ENCODE measurements at regions not wholly inside any gene's neighbourhood (a gene's known extent, or its start where the extent isn't known, plus 50 kb on each side); places are given as distances from the start of the nearest gene placed in this dataset.

GRCh38 chr1:68984289-68984688 is 487.4 kb upstream of the DEPDC1 start:
- ChIA-PET POLR2A (no interaction called here), CTCF (no interaction called here)
- DNase-seq (ENCODE audit: extremely low spot score) = no peak
- TF ChIP-seq ARNT (IDR thresholded peaks at IDR 0.05) = no peak
- no peak for TF ChIP-seq FOXM1 (IDR thresholded peaks at IDR 0.05; ENCODE audit: borderline replicate concordance)
- TF ChIP-seq LEF1 (IDR thresholded peaks at IDR 0.05; ENCODE audit: borderline replicate concordance) = no peak
- TF ChIP-seq ZNF384 (IDR thresholded peaks at IDR 0.05) = no peak
- no peak for TF ChIP-seq TARDBP (IDR thresholded peaks at IDR 0.05)
- TF ChIP-seq L3MBTL2 (conservative IDR thresholded peaks at IDR 0.05) = no peak
- TF ChIP-seq SUZ12 (IDR thresholded peaks at IDR 0.05) = no peak
- no peak for TF ChIP-seq NFRKB (IDR thresholded peaks at IDR 0.05)
- TF ChIP-seq, protein P1, sequence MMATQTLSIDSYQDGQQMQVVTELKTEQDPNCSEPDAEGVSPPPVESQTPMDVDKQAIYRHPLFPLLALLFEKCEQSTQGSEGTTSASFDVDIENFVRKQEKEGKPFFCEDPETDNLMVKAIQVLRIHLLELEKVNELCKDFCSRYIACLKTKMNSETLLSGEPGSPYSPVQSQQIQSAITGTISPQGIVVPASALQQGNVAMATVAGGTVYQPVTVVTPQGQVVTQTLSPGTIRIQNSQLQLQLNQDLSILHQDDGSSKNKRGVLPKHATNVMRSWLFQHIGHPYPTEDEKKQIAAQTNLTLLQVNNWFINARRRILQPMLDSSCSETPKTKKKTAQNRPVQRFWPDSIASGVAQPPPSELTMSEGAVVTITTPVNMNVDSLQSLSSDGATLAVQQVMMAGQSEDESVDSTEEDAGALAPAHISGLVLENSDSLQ (IDR thresholded peaks at IDR 0.05) = no peak
- no peak for TF ChIP-seq ELF4 (IDR thresholded peaks at IDR 0.05)
- no peak for TF ChIP-seq CTBP1 (IDR thresholded peaks at IDR 0.05; ENCODE audit: borderline replicate concordance)
- no peak for TF ChIP-seq FOXK2 (IDR thresholded peaks at IDR 0.05)
- TF ChIP-seq FOXA1 (IDR thresholded peaks at IDR 0.05) = no peak
- no peak for TF ChIP-seq BHLHE40 (IDR thresholded peaks at IDR 0.05; ENCODE audit: borderline replicate concordance)
- no peak for TF ChIP-seq HDGF (IDR thresholded peaks at IDR 0.05; ENCODE audit: borderline replicate concordance)
- TF ChIP-seq SP1 (IDR thresholded peaks at IDR 0.05) = no peak

DNA sequence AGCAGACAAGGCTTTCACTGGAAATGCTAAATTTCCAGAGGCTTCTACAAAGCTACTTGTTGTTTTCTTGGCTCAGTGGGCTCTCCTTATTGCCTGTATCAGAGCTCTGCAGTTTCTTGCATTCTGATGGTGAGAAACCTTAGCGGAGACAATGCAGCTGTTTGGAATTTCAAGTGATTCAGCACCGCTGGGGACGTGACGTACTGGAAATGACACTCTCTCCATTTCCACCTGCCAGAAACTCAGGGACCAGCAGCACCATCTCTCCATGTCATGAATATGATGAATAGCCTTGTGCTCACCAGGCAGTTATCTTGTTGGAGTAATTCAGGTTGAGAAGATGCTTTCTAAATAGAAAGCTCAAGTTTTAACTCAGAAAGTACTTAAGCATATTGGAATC is 497.2 kb upstream of the DEPDC1 start:
- DNase-seq (ENCODE audit: extremely low spot score) = no peak
- ChIA-PET POLR2A (no interaction called here), CTCF (no interaction called here)
- TF ChIP-seq ZNF384 (IDR thresholded peaks at IDR 0.05) (no peak), ELF4 (IDR thresholded peaks at IDR 0.05) (no peak), L3MBTL2 (conservative IDR thresholded peaks at IDR 0.05) (no peak), FOXA1 (IDR thresholded peaks at IDR 0.05) (no peak), NFRKB (IDR thresholded peaks at IDR 0.05) (no peak), HDGF (IDR thresholded peaks at IDR 0.05; ENCODE audit: borderline replicate concordance) (no peak)
- TF ChIP-seq, protein P1 (IDR thresholded peaks at IDR 0.05) = no peak

DNA sequence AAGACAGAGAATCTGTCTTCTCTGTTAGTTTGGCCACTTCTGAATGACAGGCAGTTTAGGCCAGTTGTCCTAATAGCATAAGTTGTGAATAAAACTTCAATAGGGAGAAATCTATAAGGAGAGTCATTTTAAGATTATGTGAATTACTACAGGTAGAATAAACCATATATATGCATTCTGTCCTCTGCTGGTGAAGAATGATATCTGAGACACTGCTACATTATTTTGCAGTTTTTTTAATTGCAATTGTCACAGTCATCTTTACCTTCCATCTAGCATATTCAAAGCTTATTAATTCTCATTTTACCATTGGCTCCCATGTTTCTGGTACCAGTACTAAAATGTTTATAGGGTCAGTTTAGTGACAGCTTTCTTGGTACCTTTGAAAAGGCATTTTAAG is 519.6 kb upstream of the DEPDC1 start:
- ChIA-PET POLR2A (no interaction called here), CTCF (no interaction called here)
- no peak for TF ChIP-seq TARDBP (IDR thresholded peaks at IDR 0.05)
- no peak for TF ChIP-seq NFRKB (IDR thresholded peaks at IDR 0.05)
- no peak for TF ChIP-seq SP1 (IDR thresholded peaks at IDR 0.05)
- TF ChIP-seq CTBP1 (IDR thresholded peaks at IDR 0.05; ENCODE audit: borderline replicate concordance) = no peak
- no peak for TF ChIP-seq LEF1 (IDR thresholded peaks at IDR 0.05; ENCODE audit: borderline replicate concordance)
- TF ChIP-seq, protein P1 (IDR thresholded peaks at IDR 0.05) = no peak
- no peak for TF ChIP-seq HDGF (IDR thresholded peaks at IDR 0.05; ENCODE audit: borderline replicate concordance)
- no peak for TF ChIP-seq FOXM1 (IDR thresholded peaks at IDR 0.05; ENCODE audit: borderline replicate concordance)
- no peak for TF ChIP-seq ARNT (IDR thresholded peaks at IDR 0.05)
- TF ChIP-seq ELF4 (IDR thresholded peaks at IDR 0.05) = no peak
- TF ChIP-seq L3MBTL2 (conservative IDR thresholded peaks at IDR 0.05) = no peak
- TF ChIP-seq FOXA1 (IDR thresholded peaks at IDR 0.05) = no peak
- DNase-seq (ENCODE audit: extremely low spot score) = no peak

GRCh38 chr1:69029649-69030048 is 532.8 kb upstream of the DEPDC1 start:
- no peak for DNase-seq (ENCODE audit: extremely low spot score)
- POLR2A ChIA-PET = no interaction called here
- CTCF ChIA-PET = no interaction called here
- TF ChIP-seq L3MBTL2 (conservative IDR thresholded peaks at IDR 0.05) (no peak), BHLHE40 (IDR thresholded peaks at IDR 0.05; ENCODE audit: borderline replicate concordance) (no peak), ELF4 (IDR thresholded peaks at IDR 0.05) (no peak), FOXA1 (IDR thresholded peaks at IDR 0.05) (no peak), CTBP1 (IDR thresholded peaks at IDR 0.05; ENCODE audit: borderline replicate concordance) (no peak), NFRKB (IDR thresholded peaks at IDR 0.05) (no peak), FOXK2 (IDR thresholded peaks at IDR 0.05) (no peak)

DNA sequence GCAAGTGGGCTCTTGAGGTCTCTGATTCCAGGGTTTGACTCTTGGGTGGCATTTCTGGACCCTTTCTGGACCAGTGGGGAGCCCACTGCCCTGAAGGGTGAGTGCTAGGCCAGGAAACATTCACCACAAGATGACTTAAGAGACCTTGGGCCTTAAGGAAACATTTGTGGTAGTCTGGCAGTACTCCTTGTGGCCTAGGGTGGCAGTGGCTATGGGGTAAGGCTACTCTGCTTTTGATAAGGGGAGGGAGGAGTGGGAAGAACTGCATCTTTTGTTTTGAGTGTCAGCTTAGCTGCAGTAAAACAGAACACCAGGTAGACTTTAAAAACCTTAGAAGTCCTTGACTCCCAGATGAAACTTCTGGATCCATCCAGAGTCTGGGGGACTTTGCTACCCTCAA is 529.3 kb upstream of the LRRC7 start:
- TF ChIP-seq L3MBTL2 (conservative IDR thresholded peaks at IDR 0.05) (no peak), TARDBP (IDR thresholded peaks at IDR 0.05) (no peak), LEF1 (IDR thresholded peaks at IDR 0.05; ENCODE audit: borderline replicate concordance) (no peak), SP1 (IDR thresholded peaks at IDR 0.05) (no peak), FOXK2 (IDR thresholded peaks at IDR 0.05) (no peak)
- TF ChIP-seq, protein P1 (IDR thresholded peaks at IDR 0.05) = no peak
- ChIA-PET POLR2A (no interaction called here), CTCF (no interaction called here)
- DNase-seq (ENCODE audit: extremely low spot score) = no peak

DNA sequence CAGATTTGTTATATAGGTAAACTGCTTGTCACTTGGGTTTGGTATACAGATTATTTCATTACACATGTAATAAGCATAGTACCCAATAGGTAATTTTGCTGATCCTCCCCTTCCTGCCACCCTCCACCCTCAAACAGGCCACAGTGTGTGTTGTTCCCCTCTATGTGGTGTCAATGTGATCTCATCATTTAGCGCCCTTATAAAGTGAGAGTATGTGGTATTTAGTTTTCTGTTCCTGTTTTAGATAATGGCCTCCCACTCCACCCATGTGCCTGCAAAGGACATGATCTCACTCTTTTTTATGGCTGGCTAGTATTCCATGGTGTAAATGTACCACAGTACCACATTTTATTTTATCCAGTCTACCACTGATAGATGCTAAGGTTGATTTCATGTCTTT is 522.1 kb upstream of the LRRC7 start:
- CTCF ChIA-PET = no interaction called here
- TF ChIP-seq BHLHE40 (IDR thresholded peaks at IDR 0.05; ENCODE audit: borderline replicate concordance) (no peak), CTBP1 (IDR thresholded peaks at IDR 0.05; ENCODE audit: borderline replicate concordance) (no peak), ZNF384 (IDR thresholded peaks at IDR 0.05) (no peak), SUZ12 (IDR thresholded peaks at IDR 0.05) (no peak), ELF4 (IDR thresholded peaks at IDR 0.05) (no peak), ARNT (IDR thresholded peaks at IDR 0.05) (no peak), LEF1 (IDR thresholded peaks at IDR 0.05; ENCODE audit: borderline replicate concordance) (no peak), NFRKB (IDR thresholded peaks at IDR 0.05) (no peak), FOXA1 (IDR thresholded peaks at IDR 0.05) (no peak), HDGF (IDR thresholded peaks at IDR 0.05; ENCODE audit: borderline replicate concordance) (no peak), TARDBP (IDR thresholded peaks at IDR 0.05) (no peak), L3MBTL2 (conservative IDR thresholded peaks at IDR 0.05) (no peak)
- POLR2A ChIA-PET = no interaction called here
- no peak for DNase-seq (ENCODE audit: extremely low spot score)

Data from HEK293T (cell line).